ENCODE measurements at regions not wholly inside any gene's neighbourhood (a gene's known extent, or its start where the extent isn't known, plus 50 kb on each side); places are given as distances from the start of the nearest gene placed in this dataset.

- TF ChIP-seq CTCF (IDR thresholded peaks at IDR 0.05): no peak
- TF ChIP-seq RAD21 (IDR thresholded peaks at IDR 0.05; ENCODE audit: low read length): no peak
- TF ChIP-seq MAX (IDR thresholded peaks at IDR 0.05; ENCODE audit: low read depth): no peak
- TF ChIP-seq TAF1 (IDR thresholded peaks at IDR 0.05; ENCODE audit: borderline replicate concordance, low read depth, low read length): no peak
- TF ChIP-seq EP300 (IDR thresholded peaks at IDR 0.05; ENCODE audit: borderline replicate concordance in 1 of 2, low read depth in 1 of 2, low read length in 1 of 2): no peak
- no peak for TF ChIP-seq EZH2phosphoT487 (IDR thresholded peaks at IDR 0.05; ENCODE audit: borderline replicate concordance, low read depth)
- no peak for TF ChIP-seq RCOR1 (IDR thresholded peaks at IDR 0.05; ENCODE audit: low read length)
These were observed 199.5 kb upstream of the DMRT1 start for GRCh38 chr9:642014-642413.

Measured in SK-N-SH (cell line).